NCI-H187 treated with DMSO at 0.1 percent for 48 hours (cell line): ENCODE measurements at regions not wholly inside any gene's neighbourhood (a gene's known extent, or its start where the extent isn't known, plus 50 kb on each side); places are given as distances from the start of the nearest gene placed in this dataset.

Experiments used
- DNase-seq: peaks from one replicate; lab custom pipeline; 2025; lab: John Stamatoyannopoulos, UW

- DNase-seq, result no peak
Measured at GRCh38 chr10:61188691-61189090, 244.7 kb upstream of the RHOBTB1 start.

- DNase-seq, result no peak
Measured at GRCh38 chr10:61188101-61188500, 244.1 kb upstream of the RHOBTB1 start.

GRCh38 chr10:61187601-61188000, 243.6 kb upstream of the RHOBTB1 start:
- no peak for DNase-seq

GRCh38 chr10:61186408-61186807, 242.4 kb upstream of the RHOBTB1 start:
- no peak for DNase-seq

GRCh38 chr10:61184429-61184828, 240.4 kb upstream of the RHOBTB1 start:
- DNase-seq, result no peak

GRCh38 chr10:61183967-61184366, 240.0 kb upstream of the RHOBTB1 start:
- DNase-seq, result no peak

GRCh38 chr10:61181832-61182231, 237.8 kb upstream of the RHOBTB1 start:
- DNase-seq, result no peak

- DNase-seq, result no peak
Measured at GRCh38 chr10:61179771-61180170, 235.8 kb upstream of the RHOBTB1 start.

GRCh38 chr10:61176424-61176823, 232.4 kb upstream of the RHOBTB1 start:
- no peak for DNase-seq

GRCh38 chr10:61175316-61175715, 231.3 kb upstream of the RHOBTB1 start:
- no peak for DNase-seq

- no peak for DNase-seq
Measured at GRCh38 chr10:61173450-61173849, 229.5 kb upstream of the RHOBTB1 start.

- no peak for DNase-seq
Measured at GRCh38 chr10:61172182-61172926, 228.4 kb upstream of the RHOBTB1 start.

- no peak for DNase-seq
Measured at GRCh38 chr10:61170594-61170993, 226.6 kb upstream of the RHOBTB1 start.

- no peak for DNase-seq
Measured at GRCh38 chr10:61169294-61169693, 225.3 kb upstream of the RHOBTB1 start.

GRCh38 chr10:61166489-61166888, 222.5 kb upstream of the RHOBTB1 start:
- DNase-seq, result no peak

GRCh38 chr10:61166065-61166464, 222.1 kb upstream of the RHOBTB1 start:
- no peak for DNase-seq

- DNase-seq, result no peak
Measured at GRCh38 chr10:61164458-61165160, 220.6 kb upstream of the RHOBTB1 start.

GRCh38 chr10:61163403-61163802, 219.4 kb upstream of the RHOBTB1 start:
- no peak for DNase-seq

GRCh38 chr10:61160253-61160652, 216.3 kb upstream of the RHOBTB1 start:
- DNase-seq, result no peak

- DNase-seq, result no peak
Measured at GRCh38 chr10:61159253-61159652, 215.3 kb upstream of the RHOBTB1 start.

- DNase-seq, result no peak
Measured at GRCh38 chr10:61157182-61157581, 213.2 kb upstream of the RHOBTB1 start.

GRCh38 chr10:61153771-61154170, 209.8 kb upstream of the RHOBTB1 start:
- no peak for DNase-seq

- DNase-seq, result no peak
Measured at GRCh38 chr10:61151059-61151458, 207.1 kb upstream of the RHOBTB1 start.

- DNase-seq, result no peak
Measured at GRCh38 chr10:61148451-61148850, 204.5 kb upstream of the RHOBTB1 start.
